Posterior vena cava (tissue), 2 donors: ENCODE measurements at regions not wholly inside any gene's neighbourhood (a gene's known extent, or its start where the extent isn't known, plus 50 kb on each side); places are given as distances from the start of the nearest gene placed in this dataset.

Experiments used
- DNase-seq: peaks from one replicate; pipeline ENCODE4 v3.0.0-alpha.2; 2020; ENCODE audit warnings: low spot score
- intact Hi-C, 2 donors: fragments of 100-400 bp; cut with DNase I; formaldehyde crosslinking; loops; one replicate each; pipeline versions ENCODE4 v1.14.1 to v1.14.2; 2022 to 2023
- donor health status: DM: yes; HTN: yes; CAD: no.
- donor health status: DM: yes; HTN: yes; CAD: no.

GRCh38 chr16:86285938-86286921, 224.1 kb upstream of the FOXF1 start:
- intact Hi-C loops: no loop called here
- no peak for DNase-seq

GRCh38 chr16:86286991-86287663, 223.2 kb upstream of the FOXF1 start:
- no peak for DNase-seq
- intact Hi-C loops: no loop called here

- intact Hi-C loops: no loop called here
- no peak for DNase-seq
These were observed 222.6 kb upstream of the FOXF1 start for GRCh38 chr16:86287664-86288201.

GRCh38 chr16:86288716-86289294, 221.5 kb upstream of the FOXF1 start:
- DNase-seq: no peak
- intact Hi-C loops: no loop called here

- no peak for DNase-seq
- intact Hi-C loops: no loop called here
These were observed 221.0 kb upstream of the FOXF1 start for GRCh38 chr16:86289304-86289703.

- intact Hi-C loops: no loop called here
- DNase-seq: no peak
These were observed 220.4 kb upstream of the FOXF1 start for GRCh38 chr16:86289907-86290306.

GRCh38 chr16:86291491-86291890, 218.8 kb upstream of the FOXF1 start:
- intact Hi-C loops: no loop called here
- DNase-seq: no peak

GRCh38 chr16:86292171-86292775, 218.1 kb upstream of the FOXF1 start:
- no peak for DNase-seq
- intact Hi-C loops: no loop called here

- intact Hi-C loops: no loop called here
- no peak for DNase-seq
These were observed 217.4 kb upstream of the FOXF1 start for GRCh38 chr16:86292942-86293341.

- intact Hi-C loops: no loop called here
These were observed 216.4 kb upstream of the FOXF1 start for GRCh38 chr16:86293906-86294305.

GRCh38 chr16:86294535-86295196, 215.7 kb upstream of the FOXF1 start:
- no peak for DNase-seq
- intact Hi-C loops: no loop called here

More at GRCh38 chr16:86293906-86294305, 216.4 kb upstream of the FOXF1 start:
- no peak for DNase-seq

GRCh38 chr16:86296256-86296655, 214.1 kb upstream of the FOXF1 start:
- intact Hi-C loops: no loop called here
- DNase-seq: no peak

- intact Hi-C loops: no loop called here
- DNase-seq: no peak
These were observed 212.9 kb upstream of the FOXF1 start for GRCh38 chr16:86297391-86297790.

GRCh38 chr16:86297866-86298757, 212.2 kb upstream of the FOXF1 start:
- no peak for DNase-seq
- intact Hi-C loops: no loop called here

- DNase-seq: no peak
These were observed 211.6 kb upstream of the FOXF1 start for GRCh38 chr16:86298758-86299134.

GRCh38 chr16:86299882-86300610, 210.3 kb upstream of the FOXF1 start:
- DNase-seq: no peak
- intact Hi-C loops: no loop called here

More at GRCh38 chr16:86298758-86299134, 211.6 kb upstream of the FOXF1 start:
- intact Hi-C loops: no loop called here

GRCh38 chr16:86300746-86301481, 209.4 kb upstream of the FOXF1 start:
- DNase-seq: no peak
- intact Hi-C loops: no loop called here
